ENCODE measurements at regions not wholly inside any gene's neighbourhood (a gene's known extent, or its start where the extent isn't known, plus 50 kb on each side); places are given as distances from the start of the nearest gene placed in this dataset.
"Not testable (repeated sequence)": the region's sequence is repeated elsewhere in the genome, so short reads cannot be mapped to it uniquely, and the experiment has no call there.

- H3K4me1 Mint-ChIP-seq (ENCODE audit: low read depth, unreplicated experiment) = peaks cover 2% of the 10 kb centered on the region
- H3K4me3 Mint-ChIP-seq (ENCODE audit: unreplicated experiment) = no peak overlapping the region
- peak; percentile 64 for TF ChIP-seq CTCF (IDR thresholded peaks at IDR 0.05; ENCODE audit: partially characterized antibody, unreplicated experiment)
- no peaks in the 10 kb centered on the region for H3K27me3 Mint-ChIP-seq (ENCODE audit: unreplicated experiment)
- no peak for DNase-seq
- H3K27ac Mint-ChIP-seq (ENCODE audit: unreplicated experiment) = no peak overlapping the region
- H3K9me3 Mint-ChIP-seq (ENCODE audit: unreplicated experiment) = peaks cover 2% of the 10 kb centered on the region
- H3K36me3 Mint-ChIP-seq (ENCODE audit: unreplicated experiment) = peaks cover 8% of the 10 kb centered on the region
Measured at GRCh38 chr11:130979386-130979972, 63.2 kb upstream of the SNX19 start.

GRCh38 chr11:130980071-130980862 lies 64.0 kb upstream of the SNX19 start:
- peaks cover 8% of the 10 kb centered on the region for H3K36me3 Mint-ChIP-seq (ENCODE audit: unreplicated experiment)

GRCh38 chr11:130984241-130984640 lies 68.0 kb upstream of the SNX19 start:
- not testable (repeated sequence) for H3K4me1 Mint-ChIP-seq (ENCODE audit: low read depth, unreplicated experiment); H3K9me3 Mint-ChIP-seq (ENCODE audit: unreplicated experiment); H3K36me3 Mint-ChIP-seq (ENCODE audit: unreplicated experiment); H3K27me3 Mint-ChIP-seq (ENCODE audit: unreplicated experiment); H3K27ac Mint-ChIP-seq (ENCODE audit: unreplicated experiment); DNase-seq; H3K4me3 Mint-ChIP-seq (ENCODE audit: unreplicated experiment)

More at GRCh38 chr11:130980071-130980862, 64.0 kb upstream of the SNX19 start:
- DNase-seq = no peak
- Mint-ChIP-seq H3K27me3 (ENCODE audit: unreplicated experiment) (no peaks in the 10 kb centered on the region), H3K27ac (ENCODE audit: unreplicated experiment) (no peak overlapping the region), H3K4me1 (ENCODE audit: low read depth, unreplicated experiment) (peaks cover 2% of the 10 kb centered on the region), H3K4me3 (ENCODE audit: unreplicated experiment) (no peak overlapping the region), H3K9me3 (ENCODE audit: unreplicated experiment) (peaks cover 2% of the 10 kb centered on the region)
- TF ChIP-seq CTCF (IDR thresholded peaks at IDR 0.05; ENCODE audit: partially characterized antibody, unreplicated experiment) = no peak

GRCh38 chr11:130992788-130993187 lies 76.5 kb upstream of the SNX19 start:
- H3K4me3 Mint-ChIP-seq (ENCODE audit: unreplicated experiment) = no peak overlapping the region

GRCh38 chr11:130994043-130994442 lies 77.8 kb upstream of the SNX19 start:
- Mint-ChIP-seq H3K9me3 (ENCODE audit: unreplicated experiment) (no peaks in the 10 kb centered on the region), H3K27ac (ENCODE audit: unreplicated experiment) (no peak overlapping the region), H3K4me1 (ENCODE audit: low read depth, unreplicated experiment) (no peaks in the 10 kb centered on the region), H3K27me3 (ENCODE audit: unreplicated experiment) (peaks cover 1% of the 10 kb centered on the region), H3K36me3 (ENCODE audit: unreplicated experiment) (no peaks in the 10 kb centered on the region), H3K4me3 (ENCODE audit: unreplicated experiment) (no peak overlapping the region)
- TF ChIP-seq CTCF (IDR thresholded peaks at IDR 0.05; ENCODE audit: partially characterized antibody, unreplicated experiment) = no peak
- no peak for DNase-seq

More at GRCh38 chr11:130992788-130993187, 76.5 kb upstream of the SNX19 start:
- DNase-seq = no peak
- H3K4me1 Mint-ChIP-seq (ENCODE audit: low read depth, unreplicated experiment) = no peaks in the 10 kb centered on the region
- H3K27me3 Mint-ChIP-seq (ENCODE audit: unreplicated experiment) = peaks cover 1% of the 10 kb centered on the region
- no peaks in the 10 kb centered on the region for H3K9me3 Mint-ChIP-seq (ENCODE audit: unreplicated experiment)
- TF ChIP-seq CTCF (IDR thresholded peaks at IDR 0.05; ENCODE audit: partially characterized antibody, unreplicated experiment) = no peak
- H3K36me3 Mint-ChIP-seq (ENCODE audit: unreplicated experiment) = no peaks in the 10 kb centered on the region
- no peak overlapping the region for H3K27ac Mint-ChIP-seq (ENCODE audit: unreplicated experiment)

Measured in glutamatergic neuron (in vitro differentiated cells).